OCI-LY7 (cell line): ENCODE measurements at regions not wholly inside any gene's neighbourhood (a gene's known extent, or its start where the extent isn't known, plus 50 kb on each side); places are given as distances from the start of the nearest gene placed in this dataset.

Experiments
- BruUV-seq: library from RNA; stranded (reverse); fragments of 400-500 nt; replicated peaks from 2 replicates; lab custom pipeline; 2021; lab: Mats Ljungman, UMichigan
- CTCF ChIA-PET: fragments of 300-600 bp; sonication (Branson Sonifier 250); formaldehyde crosslinking; loops from one replicate; lab custom pipeline; 2022; ENCODE audit warnings: antibody characterized with exemption; ENCODE audit not compliant: unreplicated experiment; lab: Charles Lee
- POLR2A ChIA-PET: fragments of 300-600 bp; sonication (Branson Sonifier 250); formaldehyde crosslinking; loops from one replicate; lab custom pipeline; 2022; ENCODE audit warnings: antibody characterized with exemption; lab: Charles Lee
- DNase-seq: peaks from one replicate; pipeline ENCODE4 v3.0.0-alpha.2; 2015; ENCODE audit warnings: low spot score
- H2AFZ ChIP-seq: fragments of 200-600 bp; sonication (generic), shearing (Covaris generic); 2 replicates; pipeline ENCODE4 v1.6.1; 2014; ENCODE audit warnings: mild to moderate bottlenecking, antibody characterized with exemption, low read length, moderate library complexity
- H3K27ac ChIP-seq: fragments of 200-600 bp; sonication (generic); 2 replicates; pipeline ENCODE4 v1.5.1; 2014; ENCODE audit warnings: mixed run types, low read depth, mild to moderate bottlenecking, moderate library complexity, low read length, inconsistent platforms; ENCODE audit not compliant: poor library complexity, severe bottlenecking
- H3K36me3 ChIP-seq: fragments of 200-600 bp; sonication (generic); 2 replicates; pipeline ENCODE4 v1.6.1; 2014; ENCODE audit warnings: mild to moderate bottlenecking, antibody characterized with exemption, low read length, moderate library complexity, mixed read lengths; ENCODE audit not compliant: insufficient read depth
- H3K4me1 ChIP-seq: fragments of 200-600 bp; sonication (generic); 2 replicates; pipeline ENCODE4 v1.5.1; 2014; ENCODE audit warnings: mild to moderate bottlenecking, low read length; ENCODE audit not compliant: insufficient read depth, poor library complexity, severe bottlenecking
- H3K4me2 ChIP-seq: fragments of 200-600 bp; sonication (generic); 2 replicates; pipeline ENCODE4 v1.6.1; 2014; ENCODE audit warnings: mild to moderate bottlenecking, low read length
- H3K4me3 ChIP-seq: fragments of 200-600 bp; sonication (generic); 2 replicates; pipeline ENCODE4 v1.5.1; 2014; ENCODE audit warnings: mild to moderate bottlenecking, low read depth, low read length; ENCODE audit not compliant: poor library complexity, severe bottlenecking
- H3K79me2 ChIP-seq: fragments of 200-600 bp; sonication (generic); 2 replicates; pipeline ENCODE4 v1.6.1; 2016; ENCODE audit warnings: low read depth, mild to moderate bottlenecking, low read length, moderate library complexity, mixed read lengths; ENCODE audit not compliant: insufficient read depth
- H3K9me2 ChIP-seq: fragments of 200-600 bp; sonication (generic); 2 replicates; pipeline ENCODE4 v1.6.1; 2016; ENCODE audit warnings: mild to moderate bottlenecking, low read length, mixed read lengths; ENCODE audit not compliant: insufficient read depth
- H3K9me3 ChIP-seq: fragments of 200-600 bp; sonication (generic); 2 replicates; pipeline ENCODE4 v1.6.1; 2014; ENCODE audit warnings: mild to moderate bottlenecking, mixed run types, low read length, mixed read lengths
- H4K20me1 ChIP-seq: fragments of 200-600 bp; sonication (generic); 2 replicates; pipeline ENCODE4 v1.6.1; 2014; ENCODE audit warnings: mild to moderate bottlenecking, antibody characterized with exemption, low read length, moderate library complexity, mixed read lengths; ENCODE audit not compliant: insufficient read depth
- CTCF ChIP-seq: fragments of 200-600 bp; sonication (generic); conservative IDR thresholded peaks from 2 replicates; pipeline ENCODE4 v1.5.1; 2014; ENCODE audit warnings: mild to moderate bottlenecking, antibody characterized with exemption, low read length, moderate library complexity, mixed read lengths
- EZH2phosphoT487 ChIP-seq: fragments of 200-600 bp; sonication (generic); IDR thresholded peaks from 2 replicates; pipeline ENCODE4 v1.6.1; 2018; ENCODE audit warnings: low read depth, borderline replicate concordance, mild to moderate bottlenecking, mixed run types, antibody characterized with exemption, low read length, moderate library complexity, mixed read lengths
- intact Hi-C: fragments of 100-400 bp; cut with micrococcal nuclease; formaldehyde crosslinking; loops from one replicate; pipeline ENCODE4 v1.10.0; 2022; ENCODE audit not compliant: unreplicated experiment

GRCh38 chr6:829656-830055 is 136.7 kb upstream of the EXOC2 start:
- DNase-seq, result no peak
- POLR2A ChIA-PET, result interaction anchor here (0.8 kb wide), 1 partner anchor 15 kb away, joined by 3 read pairs; no protein-coding TSS in a partner anchor
- BruUV-seq, result no TSS peak

GRCh38 chr6:827431-827830 is 134.5 kb upstream of the EXOC2 start:
- DNase-seq, result no peak
- H4K20me1 ChIP-seq, result no peaks in the 10 kb centered on the region
- ChIA-PET CTCF (no interaction called here), POLR2A (interaction anchor here (0.6 kb wide), 1 partner anchor 85 kb away, joined by 3 read pairs; no protein-coding TSS in a partner anchor)
- H3K9me3 ChIP-seq, result no peaks in the 10 kb centered on the region
- H3K79me2 ChIP-seq, result no peaks in the 10 kb centered on the region
- no peak overlapping the region for H3K4me3 ChIP-seq
- H3K4me1 ChIP-seq, result no peaks in the 10 kb centered on the region
- no peak for TF ChIP-seq CTCF
- TF ChIP-seq EZH2phosphoT487, result no peak
- no TSS peak for BruUV-seq
- no peak overlapping the region for H2AFZ ChIP-seq
- intact Hi-C loops, result no loop called here
- H3K36me3 ChIP-seq, result no peaks in the 10 kb centered on the region
- no peak overlapping the region for H3K27ac ChIP-seq
- no peak overlapping the region for H3K4me2 ChIP-seq
- H3K9me2 ChIP-seq, result no peaks in the 10 kb centered on the region

More at GRCh38 chr6:829656-830055, 136.7 kb upstream of the EXOC2 start:
- Histone ChIP-seq H2AFZ (no peak overlapping the region), H3K4me2 (no peak overlapping the region), H3K9me3 (peaks cover under 1% of the 10 kb centered on the region; the same call in 1 of the 2 replicates), H3K36me3 (no peaks in the 10 kb centered on the region), H3K27ac (no peak overlapping the region), H3K9me2 (no peaks in the 10 kb centered on the region), H3K4me1 (no peaks in the 10 kb centered on the region), H3K4me3 (no peak overlapping the region), H3K79me2 (no peaks in the 10 kb centered on the region), H4K20me1 (no peaks in the 10 kb centered on the region)
- intact Hi-C loops, result no loop called here
- CTCF ChIA-PET, result no interaction called here
- no peak for TF ChIP-seq CTCF

DNA sequence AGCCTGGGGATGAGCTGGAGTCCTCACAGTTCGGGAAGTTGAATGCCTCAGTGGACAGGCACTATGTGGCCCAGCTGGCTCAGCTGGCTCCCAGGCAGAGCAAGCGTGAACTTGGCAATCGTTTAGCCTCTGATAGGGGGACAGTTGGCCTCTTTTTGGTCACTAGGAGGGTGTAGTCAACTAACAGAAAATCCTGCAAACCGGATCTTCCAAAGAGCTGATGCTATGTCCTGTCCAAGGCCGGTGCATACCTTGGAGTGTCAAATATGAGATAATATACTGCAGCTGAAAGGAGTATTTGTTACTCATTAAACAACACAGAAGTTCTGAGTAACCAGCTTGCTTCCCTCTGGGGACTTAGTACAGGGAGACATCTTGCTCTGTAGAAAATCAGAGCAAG is 126.2 kb upstream of the EXOC2 start:
- intact Hi-C loops, result no loop called here
- no peak overlapping the region for H3K4me2 ChIP-seq
- no peaks in the 10 kb centered on the region for H3K79me2 ChIP-seq
- no peak overlapping the region for H2AFZ ChIP-seq
- TF ChIP-seq CTCF (no peak), EZH2phosphoT487 (no peak)
- H3K36me3 ChIP-seq, result no peaks in the 10 kb centered on the region
- no peaks in the 10 kb centered on the region for H4K20me1 ChIP-seq
- no peak for DNase-seq
- POLR2A ChIA-PET, result no interaction called here
- H3K4me1 ChIP-seq, result no peaks in the 10 kb centered on the region
- no peak overlapping the region for H3K27ac ChIP-seq
- no peaks in the 10 kb centered on the region for H3K9me3 ChIP-seq
- CTCF ChIA-PET, result no interaction called here
- no peak overlapping the region for H3K4me3 ChIP-seq
- no peaks in the 10 kb centered on the region for H3K9me2 ChIP-seq
- no TSS peak for BruUV-seq
